IPS-18a (cell line): ENCODE measurements at regions not wholly inside any gene's neighbourhood (a gene's known extent, or its start where the extent isn't known, plus 50 kb on each side); places are given as distances from the start of the nearest gene placed in this dataset.
A peak's percentile ranks its signal among the peaks of the same experiment; 100 is the strongest.

Experiments used
- H3K27ac ChIP-seq: one replicate; pipeline ENCODE4 v1.5.1; 2013; ENCODE audit warnings: low read length
- H3K27me3 ChIP-seq: one replicate; pipeline ENCODE4 v1.6.1; 2013; ENCODE audit warnings: mild to moderate bottlenecking, low read length; ENCODE audit not compliant: control insufficient read depth, insufficient read depth
- H3K36me3 ChIP-seq: one replicate; pipeline ENCODE4 v1.6.1; 2013; ENCODE audit warnings: low read depth, low read length; ENCODE audit not compliant: control insufficient read depth
- H3K4me1 ChIP-seq: one replicate; pipeline ENCODE4 v1.6.1; 2013; ENCODE audit warnings: low read depth, low read length; ENCODE audit not compliant: control insufficient read depth
- H3K4me3 ChIP-seq: one replicate; pipeline ENCODE4 v1.5.1; 2013; ENCODE audit warnings: low read length
- H3K9ac ChIP-seq: one replicate; pipeline ENCODE4 v1.6.1; 2013; ENCODE audit warnings: mild to moderate bottlenecking, low read length, moderate library complexity
- H3K9me3 ChIP-seq: one replicate; pipeline ENCODE4 v1.6.1; 2013; ENCODE audit warnings: low read depth, low read length; ENCODE audit not compliant: control insufficient read depth

DNA sequence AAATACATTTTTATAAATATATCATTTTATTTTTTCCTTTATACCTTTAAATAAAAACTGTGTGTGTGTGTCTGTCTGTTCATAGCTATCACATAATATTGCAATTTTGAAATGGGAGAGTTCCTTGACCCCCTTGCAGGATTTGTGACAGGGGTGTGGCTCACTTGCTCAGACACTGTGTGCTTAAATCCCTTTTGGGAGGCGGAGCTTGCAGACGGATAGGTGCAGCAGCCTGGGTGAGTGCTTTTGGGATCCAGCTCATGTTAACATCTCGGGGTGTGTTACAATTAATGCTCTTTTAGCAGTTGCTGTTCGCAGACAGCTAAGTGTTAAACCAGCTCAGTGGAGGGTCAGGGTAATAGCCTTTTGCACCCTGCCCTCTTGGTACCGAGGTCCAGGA is 459.8 kb downstream of the IPMK start:
- peaks cover 13% of the 10 kb centered on the region for H3K4me1 ChIP-seq

DNA sequence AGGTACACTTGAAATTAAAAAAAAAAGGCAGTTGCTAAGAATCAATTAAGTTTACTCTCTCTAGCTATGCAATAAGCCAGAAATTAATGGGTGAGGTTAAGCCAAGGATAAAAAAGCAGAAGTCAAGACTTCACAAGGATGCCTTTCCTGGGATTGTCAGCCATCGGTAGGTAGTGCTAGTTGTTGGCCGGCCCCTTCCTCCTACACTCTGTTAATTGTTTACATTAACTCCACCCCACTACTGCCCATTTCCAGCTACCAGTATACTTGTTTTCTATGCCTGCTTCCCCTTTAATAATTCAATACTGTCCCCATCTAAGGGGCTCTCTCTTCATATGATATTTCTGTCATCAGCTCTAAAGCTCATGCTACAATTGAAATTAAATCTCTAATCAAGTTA is 461.0 kb downstream of the IPMK start:
- Histone ChIP-seq H3K36me3 (no peaks in the 10 kb centered on the region), H3K4me1 (peaks cover 13% of the 10 kb centered on the region), H3K9me3 (no peaks in the 10 kb centered on the region), H3K9ac (no peak overlapping the region), H3K27ac (no peak overlapping the region), H3K27me3 (no peaks in the 10 kb centered on the region), H3K4me3 (no peak overlapping the region)

More for the DNA sequence above, 459.8 kb downstream of the IPMK start:
- Histone ChIP-seq H3K36me3 (no peaks in the 10 kb centered on the region), H3K4me3 (no peak overlapping the region), H3K9me3 (no peaks in the 10 kb centered on the region), H3K9ac (no peak overlapping the region), H3K27me3 (no peaks in the 10 kb centered on the region), H3K27ac (no peak overlapping the region)

DNA sequence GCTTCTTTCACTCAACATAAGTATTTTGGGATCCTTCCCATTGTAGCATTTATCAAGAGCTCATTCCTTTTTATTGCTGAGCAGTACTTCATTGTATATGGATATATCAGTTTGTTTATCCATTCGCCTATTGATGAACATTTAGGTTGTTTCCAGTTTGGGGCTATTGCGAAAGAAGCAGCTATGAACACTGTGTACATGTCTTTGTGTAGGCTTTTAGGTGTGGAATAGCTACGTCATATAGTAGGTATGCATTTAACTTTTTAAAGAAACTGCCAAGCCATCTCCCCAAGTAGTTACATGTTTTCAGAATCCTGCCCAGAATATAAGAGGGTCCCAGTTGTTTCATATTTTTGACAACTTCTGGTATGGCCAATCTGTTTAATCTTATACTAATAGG is 468.1 kb downstream of the IPMK start:
- no peak overlapping the region for H3K27ac ChIP-seq
- H3K9ac ChIP-seq, result no peak overlapping the region
- no peaks in the 10 kb centered on the region for H3K4me1 ChIP-seq
- no peak overlapping the region for H3K4me3 ChIP-seq
- H3K36me3 ChIP-seq, result no peaks in the 10 kb centered on the region
- H3K9me3 ChIP-seq, result no peaks in the 10 kb centered on the region
- no peaks in the 10 kb centered on the region for H3K27me3 ChIP-seq

DNA sequence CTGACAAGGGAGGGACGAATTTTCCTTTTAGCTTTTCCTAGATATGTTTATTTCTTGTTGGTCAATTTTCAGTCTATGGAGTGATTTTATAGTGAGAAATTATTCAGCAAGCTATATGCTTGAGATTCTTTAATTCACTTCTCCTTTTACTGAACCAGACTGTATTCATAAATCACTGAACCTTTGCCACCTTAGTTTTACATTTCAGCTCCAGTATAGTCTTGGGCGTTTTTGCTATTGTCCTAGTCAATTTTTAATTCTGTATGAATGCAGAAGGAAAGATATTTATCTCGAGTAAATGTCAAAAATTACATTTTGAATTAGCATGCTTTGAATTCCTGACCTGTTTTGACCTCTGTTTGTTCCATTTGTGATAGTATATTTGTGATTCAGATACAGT is 468.9 kb downstream of the IPMK start:
- no peak overlapping the region for H3K27ac ChIP-seq
- no peaks in the 10 kb centered on the region for H3K27me3 ChIP-seq
- no peaks in the 10 kb centered on the region for H3K4me1 ChIP-seq
- no peaks in the 10 kb centered on the region for H3K36me3 ChIP-seq
- H3K9ac ChIP-seq, result no peak overlapping the region
- no peak overlapping the region for H3K4me3 ChIP-seq
- no peaks in the 10 kb centered on the region for H3K9me3 ChIP-seq

DNA sequence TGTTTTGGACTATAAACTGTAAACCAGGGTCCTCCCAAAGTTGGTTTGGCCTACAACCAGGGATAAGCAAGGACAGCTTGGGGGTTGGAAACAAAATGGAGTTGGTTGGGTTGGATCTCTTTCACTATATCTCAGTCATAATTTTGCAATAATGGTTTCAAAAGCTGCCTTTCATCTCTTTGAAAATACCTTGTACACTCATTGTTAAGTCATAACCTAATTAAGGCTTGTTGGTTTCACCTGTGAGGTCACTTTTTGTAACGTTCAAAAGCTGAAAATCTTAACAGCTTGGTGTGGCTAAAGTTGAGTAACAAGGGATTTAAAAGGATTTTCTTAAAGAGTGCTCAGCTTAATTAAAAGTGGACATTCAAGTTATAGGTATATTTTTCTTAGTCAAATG is 476.1 kb downstream of the IPMK start:
- no peak overlapping the region for H3K27ac ChIP-seq
- H3K4me1 ChIP-seq, result peaks cover 13% of the 10 kb centered on the region
- H3K9ac ChIP-seq, result no peak overlapping the region
- no peak overlapping the region for H3K4me3 ChIP-seq
- no peaks in the 10 kb centered on the region for H3K27me3 ChIP-seq
- no peaks in the 10 kb centered on the region for H3K36me3 ChIP-seq
- H3K9me3 ChIP-seq, result no peaks in the 10 kb centered on the region

DNA sequence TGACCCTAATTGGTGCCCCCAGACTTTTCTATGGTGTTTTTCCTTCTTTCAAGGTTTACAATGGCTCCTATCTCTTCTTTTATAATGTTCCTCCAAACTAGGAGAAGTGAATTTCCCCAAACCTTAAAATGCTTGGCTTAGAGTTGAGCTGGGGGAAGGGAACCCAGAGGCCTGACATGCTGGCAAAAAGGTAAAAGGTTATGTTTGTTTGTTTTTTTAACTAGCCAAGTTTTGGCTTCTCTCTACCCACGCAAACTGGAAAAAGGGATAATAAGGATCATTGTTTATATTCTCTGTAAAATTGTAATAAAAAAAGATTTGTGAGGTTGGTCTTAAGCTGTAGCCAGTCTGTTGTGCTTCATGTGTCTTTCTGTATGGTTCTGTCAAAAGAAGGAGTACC is 477.0 kb downstream of the IPMK start:
- H3K9me3 ChIP-seq, result no peaks in the 10 kb centered on the region
- no peaks in the 10 kb centered on the region for H3K27me3 ChIP-seq
- H3K9ac ChIP-seq, result no peak overlapping the region
- no peak overlapping the region for H3K4me3 ChIP-seq
- no peaks in the 10 kb centered on the region for H3K36me3 ChIP-seq
- no peak overlapping the region for H3K27ac ChIP-seq
- peaks cover 21% of the 10 kb centered on the region for H3K4me1 ChIP-seq

DNA sequence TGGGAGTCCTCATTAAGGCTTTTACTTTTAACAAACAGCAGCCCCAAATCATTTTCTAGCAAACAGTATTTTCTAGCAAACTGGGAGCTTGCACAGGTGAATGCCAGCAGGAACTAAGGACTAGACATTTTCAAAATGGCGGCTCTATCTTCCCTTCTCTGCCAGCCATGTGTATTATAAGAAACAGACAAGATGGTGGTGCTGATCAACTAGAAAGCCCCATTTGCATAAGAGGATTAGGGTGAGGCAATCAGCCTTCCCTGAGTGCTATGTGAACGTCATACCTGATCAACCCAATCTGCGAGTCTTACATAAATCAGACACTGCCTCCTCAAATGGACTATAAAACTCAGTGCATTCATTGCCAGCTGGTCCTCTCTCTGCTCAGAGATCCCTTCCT is 479.6 kb downstream of the IPMK start:
- Histone ChIP-seq H3K9me3 (no peaks in the 10 kb centered on the region), H3K9ac (no peak overlapping the region), H3K36me3 (no peaks in the 10 kb centered on the region), H3K27me3 (no peaks in the 10 kb centered on the region), H3K4me1 (peaks cover 24% of the 10 kb centered on the region), H3K27ac (no peak overlapping the region), H3K4me3 (no peak overlapping the region)

DNA sequence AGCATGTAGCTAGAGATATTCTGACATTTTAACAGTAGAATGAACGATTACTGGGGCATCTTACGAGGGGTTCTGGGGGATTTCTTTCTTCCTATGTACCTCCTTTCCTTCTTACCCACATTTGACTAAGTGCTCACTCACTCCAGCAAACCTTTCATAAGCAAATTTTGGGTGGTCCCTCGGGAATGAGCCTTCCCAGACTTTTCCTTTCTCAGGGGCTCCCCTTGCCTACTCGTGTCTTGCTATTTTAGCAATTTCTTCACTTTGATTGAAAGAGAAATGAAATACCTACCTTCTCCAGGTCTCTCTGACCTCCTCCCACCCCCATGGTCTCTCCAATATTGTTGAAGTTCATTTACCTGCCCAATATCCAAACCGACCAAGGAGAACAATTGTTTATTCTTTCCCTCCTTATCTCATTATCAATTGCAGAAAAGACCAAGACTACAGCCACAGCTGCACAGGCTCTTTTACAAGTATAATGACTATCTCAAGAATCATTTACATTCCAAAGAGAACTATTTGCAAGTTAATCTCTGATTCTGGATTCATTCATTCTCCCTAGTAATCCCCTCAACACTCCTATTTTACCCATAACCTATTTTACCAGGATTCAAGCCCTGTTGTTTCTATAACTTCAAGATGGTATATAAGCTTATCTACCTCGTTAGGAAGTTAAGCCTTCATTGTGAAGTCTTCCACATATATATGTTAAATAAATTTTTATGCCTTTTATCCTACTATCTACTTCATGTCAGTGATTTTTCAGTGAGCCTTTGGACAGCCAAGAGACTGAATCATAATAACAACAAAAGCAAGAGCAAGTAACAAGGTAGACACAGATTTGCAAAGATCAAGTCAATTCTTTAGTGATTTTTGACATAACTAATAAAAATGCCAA is 480.6 kb downstream of the IPMK start:
- Histone ChIP-seq H3K27me3 (no peaks in the 10 kb centered on the region), H3K9ac (no peak overlapping the region), H3K4me3 (peak overlapping the region; percentile 44), H3K27ac (peak overlapping the region; percentile 78), H3K36me3 (no peaks in the 10 kb centered on the region), H3K9me3 (no peaks in the 10 kb centered on the region), H3K4me1 (peaks cover 24% of the 10 kb centered on the region)

DNA sequence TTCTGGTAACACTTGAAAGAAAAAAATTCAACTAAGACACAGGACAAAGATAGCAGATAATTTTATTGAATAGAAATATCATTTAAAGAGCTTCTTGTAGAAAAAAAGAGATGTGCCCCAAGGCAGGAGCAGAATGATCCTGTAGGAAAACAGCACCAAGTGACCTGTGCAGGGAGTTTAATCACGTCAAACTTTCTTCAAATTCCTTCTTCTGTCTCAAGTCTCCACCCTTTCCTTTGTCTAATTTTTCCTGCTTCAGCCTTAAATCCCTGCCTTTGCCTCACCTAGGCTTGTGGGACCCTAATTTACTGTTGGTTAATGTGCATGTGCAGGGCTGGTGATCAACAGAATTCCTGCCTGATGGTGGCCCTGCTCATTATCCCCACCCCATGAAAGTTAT is 481.4 kb downstream of the IPMK start:
- no peaks in the 10 kb centered on the region for H3K9me3 ChIP-seq
- no peaks in the 10 kb centered on the region for H3K36me3 ChIP-seq
- peak overlapping the region; percentile 44 for H3K4me3 ChIP-seq
- no peak overlapping the region for H3K9ac ChIP-seq
- H3K4me1 ChIP-seq, result peaks cover 24% of the 10 kb centered on the region
- peak overlapping the region; percentile 78 for H3K27ac ChIP-seq
- H3K27me3 ChIP-seq, result no peaks in the 10 kb centered on the region

DNA sequence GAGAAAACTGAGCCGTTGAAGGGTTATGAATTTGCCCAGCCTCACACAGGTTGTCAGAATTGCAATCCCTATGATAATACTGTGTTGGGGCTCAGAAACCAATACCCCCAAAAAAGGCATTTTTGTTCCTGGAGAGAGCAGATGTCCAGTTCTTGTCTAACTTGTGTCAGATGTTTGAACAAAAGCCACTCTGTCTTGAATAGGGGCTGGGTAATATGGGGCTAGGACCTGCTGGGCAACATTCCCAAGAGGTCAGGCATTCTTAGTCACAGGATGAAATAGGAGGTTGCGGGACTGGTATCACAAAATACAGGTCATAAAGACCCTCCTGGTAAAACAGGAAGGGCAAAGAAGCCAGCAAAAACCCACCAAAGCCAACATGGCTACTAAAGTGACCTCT is 482.1 kb downstream of the IPMK start:
- H3K4me1 ChIP-seq, result peaks cover 24% of the 10 kb centered on the region
- H3K27me3 ChIP-seq, result no peaks in the 10 kb centered on the region
- H3K9ac ChIP-seq, result no peak overlapping the region
- H3K27ac ChIP-seq, result no peak overlapping the region
- H3K9me3 ChIP-seq, result no peaks in the 10 kb centered on the region
- H3K36me3 ChIP-seq, result no peaks in the 10 kb centered on the region
- H3K4me3 ChIP-seq, result no peak overlapping the region

DNA sequence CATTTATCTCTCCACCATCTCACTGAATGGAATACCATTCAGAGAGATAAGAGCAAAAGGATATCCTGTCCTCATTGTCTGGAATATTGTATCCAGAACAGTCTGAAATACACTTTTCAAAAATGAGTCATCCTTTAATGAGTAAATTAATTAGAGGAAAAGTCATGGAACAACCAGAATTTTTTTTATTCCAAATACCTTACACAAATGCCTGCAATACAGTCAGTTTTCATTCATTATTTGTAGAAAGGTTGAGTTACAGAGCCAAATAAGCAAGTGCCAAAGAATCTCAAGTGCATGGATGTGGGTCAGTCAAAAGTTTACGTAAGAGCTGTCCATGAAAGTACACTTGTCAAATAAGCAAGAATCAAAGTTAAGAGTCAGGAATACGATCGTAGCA is 482.6 kb downstream of the IPMK start:
- Histone ChIP-seq H3K9ac (no peak overlapping the region), H3K4me3 (no peak overlapping the region), H3K27me3 (no peaks in the 10 kb centered on the region), H3K36me3 (no peaks in the 10 kb centered on the region), H3K9me3 (no peaks in the 10 kb centered on the region), H3K27ac (no peak overlapping the region), H3K4me1 (peaks cover 24% of the 10 kb centered on the region)
